HL-60 (cell line): ENCODE measurements at regions not wholly inside any gene's neighbourhood (a gene's known extent, or its start where the extent isn't known, plus 50 kb on each side); places are given as distances from the start of the nearest gene placed in this dataset.

Experiments used
- DNase-seq, 2 experiments: peaks; one replicate each; pipeline ENCODE4 v3.0.0-alpha.2; 2010 to 2020; ENCODE audit warnings: low read depth in 1 of 2, low spot score in 1 of 2
- H3K27ac ChIP-seq: fragments of 250-450 bp; sonication (Bioruptor Pico); replicated peaks from 2 replicates; pipeline ENCODE4 v1.5.1; 2020; ENCODE audit warnings: mild to moderate bottlenecking, moderate library complexity
- H3K27me3 ChIP-seq: fragments of 250-450 bp; sonication (Bioruptor Pico); 2 replicates; pipeline ENCODE4 v1.5.1; 2021; ENCODE audit warnings: mild to moderate bottlenecking, moderate library complexity; ENCODE audit not compliant: insufficient read depth, poor library complexity, severe bottlenecking
- H3K4me3 ChIP-seq: replicated peaks from 2 replicates; pipeline ENCODE4 v1.5.1; 2011; ENCODE audit warnings: mild to moderate bottlenecking, control low read depth, low read length; ENCODE audit not compliant: insufficient read depth
- CTCF ChIP-seq: IDR thresholded peaks from one replicate; pipeline ENCODE4 v1.5.1; 2011; ENCODE audit warnings: low read length, control low read depth, inconsistent platforms; ENCODE audit not compliant: insufficient read depth
- GABPA ChIP-seq: IDR thresholded peaks from 2 replicates; pipeline ENCODE4 v1.6.1; 2012; ENCODE audit warnings: low read depth
- POLR2AphosphoS5 ChIP-seq: IDR thresholded peaks from 2 replicates; pipeline ENCODE4 v1.6.1; 2012; ENCODE audit warnings: low read depth
- REST ChIP-seq: IDR thresholded peaks from 2 replicates; pipeline ENCODE4 v1.6.1; 2012; ENCODE audit warnings: low read depth; ENCODE audit not compliant: insufficient replicate concordance
- SPI1 ChIP-seq: IDR thresholded peaks from 2 replicates; pipeline ENCODE4 v1.6.1; 2012; ENCODE audit warnings: low read depth, mild to moderate bottlenecking, borderline replicate concordance

GRCh38 chr7:63025815-63026214 lies 972.8 kb upstream of the ZNF722 start:
- H3K27me3 ChIP-seq: no peaks in the 10 kb centered on the region
- TF ChIP-seq GABPA (no peak), SPI1 (no peak), POLR2AphosphoS5 (no peak), CTCF (no peak), REST (no peak)
- H3K4me3 ChIP-seq: no peak overlapping the region
- DNase-seq: no peak
- no peak overlapping the region for H3K27ac ChIP-seq

- Histone ChIP-seq H3K27me3 (no peaks in the 10 kb centered on the region), H3K4me3 (no peak overlapping the region), H3K27ac (no peak overlapping the region)
- no peak for DNase-seq
- no peak for TF ChIP-seq GABPA
- TF ChIP-seq POLR2AphosphoS5: no peak
- no peak for TF ChIP-seq CTCF
- no peak for TF ChIP-seq REST
- no peak for TF ChIP-seq SPI1
Observed at GRCh38 chr7:63027075-63027474, 971.6 kb upstream of the ZNF722 start.

GRCh38 chr7:63028376-63029206 lies 970.1 kb upstream of the ZNF722 start:
- Histone ChIP-seq H3K27ac (no peak overlapping the region), H3K4me3 (no peak overlapping the region), H3K27me3 (no peaks in the 10 kb centered on the region)
- DNase-seq: no peak
- TF ChIP-seq GABPA (no peak), SPI1 (no peak), REST (no peak), POLR2AphosphoS5 (no peak), CTCF (no peak)
